T-helper 1 cell treated with Interleukin-12 subunit alpha and Interleukin-12 subunit beta and Interleukin-4 antibody, amounts not matched to agents 30 μg/mL and 1 μg/mL, for 36 hours (primary cell): ENCODE measurements at regions not wholly inside any gene's neighbourhood (a gene's known extent, or its start where the extent isn't known, plus 50 kb on each side); places are given as distances from the start of the nearest gene placed in this dataset.

ENCODE experiments used
- H3K27ac Mint-ChIP-seq: one replicate; pipeline ENCODE4 v1.8.0; 2021; ENCODE audit warnings: mild to moderate bottlenecking, mixed read lengths
- H3K27me3 Mint-ChIP-seq: one replicate; pipeline ENCODE4 v1.8.0; 2021; ENCODE audit warnings: low read depth, mixed read lengths
- H3K36me3 Mint-ChIP-seq: one replicate; pipeline ENCODE4 v1.8.0; 2021; ENCODE audit warnings: low read depth, mixed read lengths
- H3K4me1 Mint-ChIP-seq: one replicate; pipeline ENCODE4 v1.8.0; 2021; ENCODE audit warnings: low read depth, mixed read lengths
- H3K4me3 Mint-ChIP-seq: one replicate; pipeline ENCODE4 v1.8.0; 2021; ENCODE audit warnings: mild to moderate bottlenecking, moderate library complexity, mixed read lengths
- H3K9me3 Mint-ChIP-seq: one replicate; pipeline ENCODE4 v1.8.0; 2021; ENCODE audit warnings: mixed read lengths

DNA sequence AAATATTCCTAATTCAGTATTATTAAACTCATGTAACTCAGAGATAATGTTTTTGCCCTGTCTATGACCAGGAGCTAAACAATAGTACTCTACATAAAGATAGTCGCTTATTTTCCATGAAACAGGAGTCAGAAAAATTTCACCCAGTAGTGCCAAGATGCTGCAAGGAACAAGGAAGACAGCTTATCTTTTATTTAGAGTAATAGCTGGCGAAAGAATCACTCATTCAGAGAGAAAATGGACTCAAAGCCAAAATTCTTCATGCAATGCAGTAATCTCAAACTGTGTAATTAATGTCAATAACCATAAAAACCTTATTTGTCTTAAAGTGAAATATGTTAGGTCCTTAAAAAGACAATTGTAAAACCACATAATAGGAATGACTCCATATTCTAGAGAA is 477.8 kb downstream of the ANKRD50 start:
- H3K27ac Mint-ChIP-seq = no peak overlapping the region
- H3K4me3 Mint-ChIP-seq = no peak overlapping the region
- no peaks in the 10 kb centered on the region for H3K4me1 Mint-ChIP-seq
- no peaks in the 10 kb centered on the region for H3K36me3 Mint-ChIP-seq
- no peaks in the 10 kb centered on the region for H3K9me3 Mint-ChIP-seq
- no peaks in the 10 kb centered on the region for H3K27me3 Mint-ChIP-seq

DNA sequence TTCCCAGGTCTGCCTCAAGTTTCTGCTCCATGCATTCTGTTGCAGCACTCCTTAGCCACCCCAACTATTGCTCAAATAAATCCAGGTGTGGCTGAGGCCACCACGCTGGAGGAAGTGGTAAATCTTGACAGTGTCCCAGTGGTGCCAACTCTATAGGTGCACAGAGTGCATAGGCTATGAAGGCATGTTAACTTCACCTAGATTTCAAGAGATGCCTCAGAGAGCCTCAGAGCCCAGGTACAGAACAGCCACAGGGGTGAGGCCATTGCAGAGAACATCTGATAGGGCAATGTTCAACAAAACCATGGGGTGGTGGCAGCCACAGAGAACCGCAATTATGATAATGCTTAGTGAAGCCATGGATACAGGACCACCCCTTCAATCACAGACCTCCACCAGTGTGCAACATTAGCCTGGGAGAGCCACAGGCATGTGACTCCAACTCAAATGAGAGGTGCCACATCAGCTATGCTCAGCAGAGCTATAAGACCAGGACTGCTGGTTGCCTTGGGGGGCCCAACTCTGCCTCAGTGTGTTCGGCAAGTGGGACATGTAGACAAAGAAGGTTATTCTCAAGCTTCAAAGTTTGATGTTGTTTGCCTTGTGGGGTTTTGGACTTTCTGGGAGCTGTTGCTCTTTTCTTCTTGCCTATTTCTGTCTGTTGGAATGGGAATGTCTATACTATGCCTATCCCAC is 468.7 kb downstream of the ANKRD50 start:
- Mint-ChIP-seq H3K36me3 (no peaks in the 10 kb centered on the region), H3K4me1 (no peaks in the 10 kb centered on the region), H3K4me3 (no peak overlapping the region), H3K27ac (no peak overlapping the region), H3K9me3 (no peaks in the 10 kb centered on the region), H3K27me3 (no peaks in the 10 kb centered on the region)

DNA sequence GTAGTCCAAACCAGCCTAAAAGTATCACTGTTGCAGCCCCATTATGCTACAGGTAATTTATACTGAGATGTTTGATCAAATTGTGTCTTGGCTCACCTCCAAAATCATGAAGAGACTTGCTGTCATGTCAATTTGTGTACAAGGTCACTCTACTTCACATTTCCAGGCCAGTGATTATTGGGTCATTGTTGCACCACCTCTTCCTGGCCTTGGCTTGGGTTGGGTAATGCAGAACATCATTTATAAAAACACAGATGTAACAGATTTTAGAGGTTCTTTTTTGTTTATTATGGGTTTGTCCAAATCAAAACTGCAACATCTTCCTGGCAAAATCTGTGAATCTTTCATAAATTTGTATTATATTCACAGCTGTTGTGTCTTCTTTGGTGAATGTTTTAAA is 459.5 kb downstream of the ANKRD50 start:
- Mint-ChIP-seq H3K36me3 (no peaks in the 10 kb centered on the region), H3K4me3 (no peak overlapping the region), H3K9me3 (no peaks in the 10 kb centered on the region), H3K27ac (no peak overlapping the region), H3K4me1 (no peaks in the 10 kb centered on the region), H3K27me3 (peaks cover 3% of the 10 kb centered on the region)

DNA sequence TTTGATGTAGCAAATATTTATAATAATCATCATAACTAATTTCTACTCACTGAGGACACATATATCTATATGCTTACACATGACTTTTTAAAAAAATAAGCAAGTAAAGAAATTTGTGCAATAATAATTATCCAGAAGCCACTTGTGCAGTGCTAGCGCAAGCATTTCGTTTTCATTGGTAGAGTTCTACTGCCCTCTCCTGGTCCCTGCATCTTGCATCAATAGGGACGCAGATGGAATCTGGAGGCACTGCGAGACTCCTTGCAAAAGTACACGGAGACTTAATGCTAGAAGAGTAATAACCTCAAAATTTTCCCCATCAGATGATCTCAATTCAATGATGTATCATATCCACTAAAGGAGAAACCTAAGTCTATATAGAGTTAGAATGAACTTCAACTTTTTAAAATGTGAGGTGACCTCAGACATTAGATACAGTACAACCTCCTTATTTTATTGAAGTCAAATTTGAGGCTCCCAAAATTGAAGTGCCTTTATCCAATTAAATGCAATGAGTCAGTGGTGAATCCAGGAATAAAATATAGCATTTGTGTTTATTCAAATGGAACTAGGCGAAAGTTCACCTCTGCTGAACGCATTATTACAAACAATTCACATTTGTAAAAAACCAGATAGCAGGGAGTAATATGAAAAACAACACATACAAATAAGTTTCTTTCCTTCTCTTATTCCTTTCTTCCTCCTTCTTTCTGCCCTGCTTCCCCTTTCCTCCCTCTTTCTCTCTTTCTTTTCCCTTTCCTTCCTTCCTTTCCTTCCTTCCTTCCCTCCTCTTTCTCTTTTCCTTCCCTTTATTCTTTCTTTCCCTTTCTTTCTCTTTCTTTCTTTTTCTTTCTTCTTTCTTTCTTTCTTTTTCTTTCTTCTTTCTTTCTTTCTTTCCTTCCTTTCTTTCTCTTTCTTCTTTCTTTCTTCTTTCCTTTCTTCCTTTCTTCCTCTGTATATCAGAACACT is 450.0 kb downstream of the ANKRD50 start:
- Mint-ChIP-seq H3K4me3 (no peak overlapping the region), H3K27me3 (no peaks in the 10 kb centered on the region), H3K27ac (no peak overlapping the region), H3K4me1 (no peaks in the 10 kb centered on the region), H3K36me3 (no peaks in the 10 kb centered on the region), H3K9me3 (no peaks in the 10 kb centered on the region)

DNA sequence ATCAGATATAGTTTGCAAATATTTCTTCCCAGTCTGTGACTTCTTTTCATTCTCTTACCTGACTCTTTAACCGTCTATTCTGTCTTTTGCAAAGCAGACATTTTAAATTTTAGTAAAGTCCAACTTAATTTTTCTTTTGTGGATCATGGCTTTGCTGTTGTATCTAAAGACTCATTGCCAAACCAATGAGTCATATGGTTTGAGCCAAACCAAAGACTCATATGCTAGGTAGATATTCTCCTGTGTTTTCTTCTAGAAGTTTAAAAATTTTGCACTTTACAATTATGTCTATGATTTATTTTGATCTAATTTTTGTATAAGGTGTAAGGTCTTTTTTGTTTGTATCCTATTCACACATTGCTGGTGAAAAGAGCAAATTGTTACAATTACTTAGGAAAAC is 446.8 kb downstream of the ANKRD50 start:
- H3K27ac Mint-ChIP-seq = no peak overlapping the region
- no peaks in the 10 kb centered on the region for H3K36me3 Mint-ChIP-seq
- H3K4me3 Mint-ChIP-seq = no peak overlapping the region
- no peaks in the 10 kb centered on the region for H3K9me3 Mint-ChIP-seq
- H3K27me3 Mint-ChIP-seq = no peaks in the 10 kb centered on the region
- no peaks in the 10 kb centered on the region for H3K4me1 Mint-ChIP-seq

DNA sequence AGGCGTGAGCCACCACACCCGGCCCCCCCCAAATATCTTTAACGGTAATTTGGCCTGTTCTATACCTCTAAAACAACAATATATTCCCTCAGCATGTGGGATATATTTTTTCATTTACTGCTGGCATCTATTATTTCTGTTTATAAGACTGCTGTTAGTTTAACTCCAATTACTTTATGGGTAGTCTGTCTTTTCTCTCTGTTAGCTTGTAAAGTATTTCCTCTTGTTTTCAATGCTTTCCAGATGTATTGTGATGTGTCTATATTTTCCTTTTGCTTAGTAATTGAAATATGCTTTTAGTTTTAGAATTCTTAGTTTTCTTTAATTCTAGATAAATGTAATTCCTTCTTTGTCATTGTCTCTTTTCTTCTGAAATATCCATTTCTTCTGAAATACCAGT is 445.8 kb downstream of the ANKRD50 start:
- no peaks in the 10 kb centered on the region for H3K4me1 Mint-ChIP-seq
- no peak overlapping the region for H3K4me3 Mint-ChIP-seq
- H3K9me3 Mint-ChIP-seq = peaks cover 4% of the 10 kb centered on the region
- no peaks in the 10 kb centered on the region for H3K36me3 Mint-ChIP-seq
- no peaks in the 10 kb centered on the region for H3K27me3 Mint-ChIP-seq
- no peak overlapping the region for H3K27ac Mint-ChIP-seq

DNA sequence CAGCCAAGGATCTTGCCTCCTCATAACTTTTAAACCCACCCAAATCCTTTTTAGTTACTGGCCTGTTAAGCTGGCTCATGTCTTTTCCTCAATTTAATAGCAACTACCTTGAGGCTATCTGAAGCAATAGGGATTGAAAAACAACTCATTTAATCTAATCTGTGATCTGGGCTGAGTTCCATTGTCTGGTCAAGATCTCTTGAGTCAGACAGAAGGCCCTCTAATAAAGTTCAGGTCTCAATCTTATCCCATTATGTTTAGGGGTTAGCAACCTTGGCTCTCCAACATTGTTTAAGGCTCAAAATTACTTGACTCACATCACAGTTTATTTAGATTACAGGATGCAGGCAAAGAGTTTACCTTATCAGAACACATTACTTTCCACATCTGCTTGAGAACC is 436.1 kb downstream of the ANKRD50 start:
- Mint-ChIP-seq H3K9me3 (peaks cover 3% of the 10 kb centered on the region), H3K4me3 (no peak overlapping the region), H3K27me3 (no peaks in the 10 kb centered on the region), H3K36me3 (no peaks in the 10 kb centered on the region), H3K27ac (no peak overlapping the region), H3K4me1 (no peaks in the 10 kb centered on the region)

DNA sequence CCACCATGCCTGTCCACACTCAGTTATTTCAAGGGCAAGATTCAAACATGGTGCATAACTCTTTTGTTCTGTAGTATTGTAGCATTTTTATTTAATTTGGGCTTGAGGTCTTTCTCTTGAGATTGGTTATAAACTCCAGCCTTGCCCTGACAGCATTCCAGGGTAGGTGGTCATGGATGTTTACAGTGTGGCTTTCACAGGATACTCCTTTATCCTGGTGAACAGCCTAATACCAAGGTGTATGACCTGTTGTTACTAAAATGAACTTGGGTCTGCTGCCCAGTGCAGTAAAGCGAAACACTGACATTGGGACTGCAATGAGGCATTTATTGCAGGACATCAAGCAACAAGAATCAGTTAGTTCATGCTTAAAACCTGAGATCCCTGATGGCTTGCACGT is 434.8 kb downstream of the ANKRD50 start:
- Mint-ChIP-seq H3K9me3 (no peaks in the 10 kb centered on the region), H3K4me1 (no peaks in the 10 kb centered on the region), H3K27me3 (no peaks in the 10 kb centered on the region), H3K36me3 (no peaks in the 10 kb centered on the region), H3K4me3 (no peak overlapping the region), H3K27ac (no peak overlapping the region)

DNA sequence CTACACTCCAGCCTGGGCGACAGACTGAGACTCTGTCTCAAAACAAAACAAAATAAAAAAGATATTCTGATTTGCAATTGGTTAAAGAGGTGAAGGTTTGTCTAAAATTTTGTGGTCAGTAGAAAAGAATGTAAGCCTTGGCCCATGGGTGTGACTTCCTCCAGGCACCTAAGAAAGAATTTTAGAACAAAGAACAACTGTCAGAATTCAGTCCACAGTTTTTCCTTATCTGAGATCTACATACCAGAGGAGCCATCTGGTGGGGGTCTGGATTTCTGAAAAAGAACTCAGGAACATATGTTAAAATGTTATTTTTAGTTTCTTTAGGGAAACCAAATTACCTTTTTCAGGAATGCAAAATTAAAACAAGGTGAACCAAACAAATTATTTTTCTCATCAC is 434.1 kb downstream of the ANKRD50 start:
- Mint-ChIP-seq H3K27me3 (no peaks in the 10 kb centered on the region), H3K4me3 (no peak overlapping the region), H3K36me3 (no peaks in the 10 kb centered on the region), H3K4me1 (no peaks in the 10 kb centered on the region), H3K27ac (no peak overlapping the region), H3K9me3 (no peaks in the 10 kb centered on the region)

DNA sequence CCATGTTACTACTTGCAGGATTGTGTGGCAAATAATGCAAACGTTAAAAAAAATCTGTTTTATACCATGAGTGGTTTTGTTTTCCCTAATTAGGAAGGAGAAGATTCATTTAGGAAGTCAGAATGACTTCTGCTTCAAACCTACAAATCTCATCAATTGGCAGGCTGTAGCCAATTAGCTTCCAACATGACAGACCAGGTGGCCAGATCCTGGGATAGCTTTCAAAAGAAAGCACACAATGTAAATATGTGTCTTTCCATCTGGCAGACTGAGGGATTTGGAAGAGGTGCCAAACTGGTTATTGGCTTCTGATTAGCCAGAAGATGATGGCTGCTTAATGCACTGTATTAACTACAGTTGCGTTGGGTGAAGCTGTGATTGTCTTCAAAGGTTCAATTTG is 432.8 kb downstream of the ANKRD50 start:
- no peaks in the 10 kb centered on the region for H3K27me3 Mint-ChIP-seq
- no peak overlapping the region for H3K4me3 Mint-ChIP-seq
- H3K36me3 Mint-ChIP-seq = no peaks in the 10 kb centered on the region
- H3K4me1 Mint-ChIP-seq = no peaks in the 10 kb centered on the region
- no peaks in the 10 kb centered on the region for H3K9me3 Mint-ChIP-seq
- no peak overlapping the region for H3K27ac Mint-ChIP-seq

DNA sequence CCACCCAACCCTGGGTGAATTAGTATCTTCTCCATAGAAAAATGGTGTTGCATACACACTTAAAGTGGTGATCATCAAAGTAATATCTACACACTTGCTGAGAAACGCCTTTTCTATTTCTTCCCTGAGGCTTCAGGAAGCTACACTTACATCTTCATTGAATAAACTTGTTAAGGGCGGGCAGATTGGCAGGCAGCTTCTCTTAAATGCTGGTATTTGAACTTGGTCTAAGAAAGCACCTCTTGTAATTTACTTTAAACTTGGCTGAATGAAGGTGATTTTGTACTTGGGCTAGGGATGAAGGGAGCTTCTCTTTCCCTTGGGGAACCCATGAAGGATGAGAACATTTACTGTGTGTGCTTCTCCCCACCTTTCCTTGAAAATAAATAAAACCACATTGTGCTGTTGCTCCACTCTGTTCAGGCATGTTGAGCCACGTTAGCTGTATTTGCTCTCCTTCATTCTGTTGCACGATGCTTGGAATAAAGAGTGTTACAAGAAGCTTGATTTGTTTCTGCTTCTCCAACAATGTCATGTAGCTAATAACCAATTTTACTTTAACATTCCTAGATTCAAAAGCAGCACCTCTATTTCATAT is 430.1 kb downstream of the ANKRD50 start:
- Mint-ChIP-seq H3K4me1 (no peaks in the 10 kb centered on the region), H3K27me3 (no peaks in the 10 kb centered on the region), H3K27ac (no peak overlapping the region), H3K36me3 (no peaks in the 10 kb centered on the region), H3K4me3 (no peak overlapping the region), H3K9me3 (no peaks in the 10 kb centered on the region)

DNA sequence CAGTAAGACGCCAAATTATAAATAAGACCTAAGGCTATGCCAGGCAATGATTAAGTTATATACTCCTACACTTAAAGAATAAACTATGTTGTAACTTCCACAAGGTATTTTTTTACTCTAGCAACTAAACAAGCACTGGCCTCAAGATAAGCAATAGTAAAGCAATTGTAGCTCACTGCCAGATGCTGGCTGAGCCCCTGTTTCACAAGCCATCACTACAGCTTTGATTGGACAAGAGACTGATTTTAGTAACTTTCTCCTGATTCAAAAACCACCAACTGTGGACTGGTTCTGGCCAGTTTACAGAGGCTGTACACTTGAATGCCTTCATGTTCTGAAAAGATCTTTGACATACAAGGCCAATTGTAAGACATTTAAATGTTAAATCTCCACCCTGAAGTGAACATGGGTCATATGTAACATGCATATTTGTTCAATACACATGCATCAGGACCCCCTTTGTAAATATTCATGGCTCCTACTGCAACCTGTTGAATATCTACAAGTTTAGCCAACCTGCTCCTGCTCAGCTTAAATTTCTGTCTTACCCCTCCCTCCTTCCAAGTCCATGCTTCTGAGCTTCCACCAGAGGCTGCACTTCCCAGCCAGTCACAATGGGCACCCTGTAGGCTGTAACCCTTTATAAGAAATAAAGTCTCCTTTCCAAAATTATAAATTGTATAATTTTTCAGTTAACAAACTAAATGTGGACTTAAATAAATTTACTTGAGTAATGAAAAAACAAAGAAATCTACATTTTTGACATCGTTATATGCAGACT is 423.6 kb downstream of the ANKRD50 start:
- H3K9me3 Mint-ChIP-seq = no peaks in the 10 kb centered on the region

DNA sequence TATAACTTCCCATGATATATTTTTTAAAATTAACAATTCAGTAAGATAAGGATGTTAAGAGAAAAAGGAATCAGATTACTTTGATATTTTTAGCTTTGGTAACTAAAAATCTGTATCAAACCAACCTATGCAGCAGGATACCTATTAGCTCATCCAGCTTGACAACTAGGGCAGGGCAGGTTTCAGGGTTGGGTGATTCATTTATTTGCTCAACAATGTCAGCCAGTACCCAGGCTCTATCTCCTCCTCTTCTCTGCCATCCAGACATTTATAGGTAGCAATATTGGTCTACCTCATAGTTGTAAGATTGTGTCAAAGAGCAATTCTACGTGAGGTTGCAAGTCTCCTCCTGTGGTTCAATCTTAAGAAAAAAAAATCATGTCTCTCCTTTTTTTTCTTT is 421.9 kb downstream of the ANKRD50 start:
- Mint-ChIP-seq H3K4me1 (no peaks in the 10 kb centered on the region), H3K27ac (no peak overlapping the region), H3K27me3 (no peaks in the 10 kb centered on the region), H3K9me3 (no peaks in the 10 kb centered on the region), H3K36me3 (no peaks in the 10 kb centered on the region), H3K4me3 (no peak overlapping the region)

More for the DNA sequence above, 423.6 kb downstream of the ANKRD50 start:
- Mint-ChIP-seq H3K4me1 (no peaks in the 10 kb centered on the region), H3K4me3 (no peak overlapping the region), H3K27me3 (no peaks in the 10 kb centered on the region), H3K36me3 (no peaks in the 10 kb centered on the region), H3K27ac (no peak overlapping the region)

DNA sequence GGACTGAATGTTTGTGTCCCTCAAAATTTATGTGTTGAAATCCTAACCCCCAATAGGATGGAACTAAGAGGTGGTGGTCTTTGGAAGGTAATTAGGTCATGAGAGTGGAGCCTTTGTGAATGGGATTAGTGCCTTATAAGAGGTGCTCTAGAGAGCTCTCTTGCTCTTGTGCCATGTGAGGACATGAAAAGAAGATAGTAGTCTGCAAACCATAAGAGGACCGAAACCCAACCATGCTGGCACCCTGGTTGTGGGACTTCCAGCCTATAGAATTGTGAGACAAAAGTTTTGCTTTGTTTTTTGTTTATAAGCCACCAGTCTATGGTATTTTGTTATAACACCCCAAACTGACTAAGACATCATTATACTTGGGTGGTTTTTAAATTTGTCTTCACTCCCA is 417.1 kb downstream of the ANKRD50 start:
- no peak overlapping the region for H3K27ac Mint-ChIP-seq
- no peaks in the 10 kb centered on the region for H3K36me3 Mint-ChIP-seq
- H3K9me3 Mint-ChIP-seq = no peaks in the 10 kb centered on the region
- no peak overlapping the region for H3K4me3 Mint-ChIP-seq
- no peaks in the 10 kb centered on the region for H3K4me1 Mint-ChIP-seq
- no peaks in the 10 kb centered on the region for H3K27me3 Mint-ChIP-seq
